ENCODE measurements at regions not wholly inside any gene's neighbourhood (a gene's known extent, or its start where the extent isn't known, plus 50 kb on each side); places are given as distances from the start of the nearest gene placed in this dataset.

DNA sequence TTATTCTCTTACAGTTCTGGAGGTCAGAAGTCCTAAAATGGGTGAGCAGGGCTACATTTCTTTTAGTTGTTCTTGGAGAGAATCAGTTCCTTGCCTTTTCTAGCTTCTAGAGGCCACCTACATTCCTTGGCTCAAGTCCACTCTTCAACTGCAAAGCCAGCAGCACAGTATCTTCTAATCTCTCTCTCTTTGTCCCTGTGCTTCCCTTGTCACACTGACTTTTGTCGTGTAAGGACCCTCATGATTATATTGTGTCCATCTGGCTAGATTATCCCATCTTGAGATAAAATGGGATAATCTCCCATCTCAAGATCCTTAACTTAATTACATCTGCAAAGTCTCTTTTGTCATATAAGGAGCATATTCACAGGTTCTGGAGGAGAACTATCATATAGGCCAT, 359.0 kb downstream of the ADRA2A start:
- no peak for DNase-seq (ENCODE audit: low read depth in 3 of 3, low spot score in 1 of 3)

GRCh38 chr10:111439034-111439842, 362.4 kb downstream of the ADRA2A start:
- DNase-seq (ENCODE audit: low read depth in 3 of 3, low spot score in 1 of 3) = no peak

- no peak for DNase-seq (ENCODE audit: low read depth in 3 of 3, low spot score in 1 of 3)
Observed at GRCh38 chr10:111440501-111440900, 363.7 kb downstream of the ADRA2A start.

- no peak for DNase-seq (ENCODE audit: low read depth in 3 of 3, low spot score in 1 of 3)
Observed at GRCh38 chr10:111445667-111446066, 368.8 kb downstream of the ADRA2A start.

- no peak for DNase-seq (ENCODE audit: low read depth in 3 of 3, low spot score in 1 of 3)
Observed at GRCh38 chr10:111446966-111447365, 370.1 kb downstream of the ADRA2A start.

DNA sequence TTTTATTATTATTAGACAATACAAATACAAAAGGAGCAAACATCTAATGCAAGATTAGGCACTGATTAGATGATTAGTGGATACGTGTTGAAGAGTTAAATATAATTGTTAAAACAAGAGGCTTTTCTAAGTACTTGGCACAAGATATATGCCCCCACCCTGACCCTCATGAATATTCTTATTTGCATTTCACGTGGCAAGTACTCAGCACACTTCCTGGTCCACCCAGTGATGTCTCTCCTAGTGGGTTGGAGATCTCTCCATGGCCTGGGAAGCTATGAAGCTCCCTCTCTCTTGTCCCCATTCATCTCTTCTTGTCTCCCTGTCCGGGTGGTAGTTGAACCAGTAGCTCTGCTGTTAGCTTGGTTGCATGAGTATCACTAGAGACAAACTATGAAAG, 375.3 kb downstream of the ADRA2A start:
- DNase-seq (ENCODE audit: low read depth in 3 of 3, low spot score in 1 of 3) = no peak

DNA sequence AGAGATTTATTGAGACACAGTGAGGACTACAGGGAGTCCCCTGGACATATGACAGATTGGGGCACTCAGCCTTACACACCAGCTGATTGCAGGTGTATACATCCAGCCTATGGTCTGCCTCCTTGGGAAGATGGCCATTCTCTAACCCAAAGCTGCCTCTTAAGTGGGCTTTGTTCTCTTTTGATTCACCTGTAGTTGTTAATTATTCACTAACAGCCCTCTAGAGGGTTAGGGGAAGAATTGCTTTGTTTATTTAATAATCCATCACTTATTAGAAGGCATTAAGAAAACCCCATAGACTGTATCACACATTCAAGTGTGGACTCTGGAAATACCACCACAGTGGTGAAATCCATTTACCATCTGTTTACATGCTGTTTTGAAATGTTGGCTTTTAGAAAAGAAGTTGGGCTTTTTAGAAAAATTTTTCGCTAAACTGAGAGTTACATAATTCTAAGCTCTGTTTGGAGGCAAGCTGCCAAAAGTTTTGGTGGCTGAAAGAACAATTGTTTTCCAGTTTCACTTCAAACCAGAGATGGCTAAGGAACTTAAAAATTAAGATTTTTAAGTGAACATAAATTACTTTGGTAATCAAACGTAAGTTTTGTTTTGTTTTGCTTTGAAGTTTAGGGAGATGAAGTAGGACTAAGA, 379.1 kb downstream of the ADRA2A start:
- DNase-seq (ENCODE audit: low read depth in 3 of 3, low spot score in 1 of 3) = no peak

- no peak for DNase-seq (ENCODE audit: low read depth in 3 of 3, low spot score in 1 of 3)
Observed at GRCh38 chr10:111458256-111458655, 381.4 kb downstream of the ADRA2A start.

- DNase-seq (ENCODE audit: low read depth in 3 of 3, low spot score in 1 of 3) = no peak
Observed at GRCh38 chr10:111459967-111460366, 383.1 kb downstream of the ADRA2A start.

DNA sequence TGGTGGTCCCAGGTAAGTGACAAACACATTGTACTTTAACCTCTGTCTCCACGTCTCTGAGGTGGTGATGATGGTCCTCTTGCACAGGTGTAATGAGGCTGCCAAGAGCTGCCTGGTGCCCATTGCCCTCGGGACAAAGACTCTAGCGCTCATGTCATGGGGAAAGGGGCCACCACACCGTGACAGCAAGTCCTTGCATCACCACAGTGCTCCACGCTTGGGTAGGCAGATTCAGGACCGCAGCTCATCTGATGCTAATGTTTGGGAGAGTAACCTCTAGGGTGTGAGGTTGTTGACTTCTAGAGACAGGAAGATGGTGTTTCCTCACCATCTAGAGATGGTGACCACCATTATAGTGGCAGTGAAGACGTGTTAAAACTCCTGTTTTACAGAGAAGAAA, 395.6 kb downstream of the ADRA2A start:
- no peak for DNase-seq (ENCODE audit: low read depth in 3 of 3, low spot score in 1 of 3)

DNA sequence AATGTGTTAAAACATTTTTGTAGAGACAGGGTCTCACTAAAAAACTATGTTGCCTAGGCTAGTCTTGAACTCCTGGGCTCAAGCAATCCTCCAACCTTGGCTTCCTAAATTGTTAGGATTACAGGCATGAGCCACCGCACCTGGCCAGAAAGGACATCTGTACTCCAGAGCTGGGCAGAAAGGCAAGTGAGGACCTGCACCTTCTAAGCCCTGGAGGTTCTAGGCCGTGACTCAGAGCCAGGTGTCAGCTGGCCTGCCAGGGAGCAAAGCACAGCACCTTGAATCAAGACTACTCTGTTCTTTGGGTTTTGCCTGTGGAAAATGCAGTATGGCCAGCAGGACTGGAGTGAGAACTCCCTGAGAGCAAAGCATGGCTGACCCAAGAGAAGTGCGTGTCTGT, 396.5 kb downstream of the ADRA2A start:
- no peak for DNase-seq (ENCODE audit: low read depth in 3 of 3, low spot score in 1 of 3)

GRCh38 chr10:111474786-111475185, 398.0 kb downstream of the ADRA2A start:
- DNase-seq (ENCODE audit: low read depth in 3 of 3, low spot score in 1 of 3) = no peak

GRCh38 chr10:111475720-111476119, 398.9 kb downstream of the ADRA2A start:
- DNase-seq (ENCODE audit: low read depth in 3 of 3, low spot score in 1 of 3) = no peak

DNA sequence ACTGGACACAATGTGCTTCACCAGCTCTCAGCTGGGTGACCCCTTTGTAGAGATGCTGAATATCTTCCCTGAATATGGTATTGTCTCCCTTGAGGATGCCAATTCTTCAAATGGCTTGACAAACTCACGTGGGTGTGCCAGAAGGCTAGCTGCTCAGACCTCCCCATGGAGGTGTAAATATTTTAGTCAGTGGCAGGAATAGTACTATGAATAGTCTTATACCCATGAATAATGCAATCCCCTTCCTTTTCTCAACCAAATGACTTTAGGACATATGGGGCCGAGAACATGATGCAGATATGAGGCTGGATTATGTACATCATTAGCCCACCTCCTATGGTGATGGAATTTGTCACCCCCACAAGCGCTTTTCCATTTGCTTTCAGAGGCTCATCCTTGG, 401.8 kb downstream of the ADRA2A start:
- DNase-seq (ENCODE audit: low read depth in 3 of 3, low spot score in 1 of 3) = no peak

- no peak for DNase-seq (ENCODE audit: low read depth in 3 of 3, low spot score in 1 of 3)
Observed at GRCh38 chr10:111479966-111480365, 403.1 kb downstream of the ADRA2A start.

GRCh38 chr10:111481261-111481826, 404.5 kb downstream of the ADRA2A start:
- DNase-seq (ENCODE audit: low read depth in 3 of 3, low spot score in 1 of 3) = no peak

DNA sequence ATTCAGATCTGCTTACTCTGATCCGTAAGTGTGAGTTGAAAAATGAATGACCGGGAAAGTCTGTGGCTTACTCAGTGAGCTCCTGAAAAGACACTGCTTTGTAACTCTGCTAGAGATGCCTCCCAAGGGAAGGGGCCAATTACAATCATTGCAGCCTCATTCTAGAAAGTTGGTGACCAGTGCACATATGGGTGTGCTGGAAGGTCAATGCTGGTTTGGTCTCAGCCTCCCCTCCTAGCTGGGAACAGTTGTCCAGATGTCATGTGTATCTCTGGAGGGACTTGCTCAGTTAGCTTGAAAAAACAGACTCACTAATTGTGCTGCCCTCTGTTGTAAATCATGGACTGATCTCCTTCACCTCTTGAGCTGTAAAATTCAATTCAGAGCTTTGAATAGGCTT, 405.0 kb downstream of the ADRA2A start:
- no peak for DNase-seq (ENCODE audit: low read depth in 3 of 3, low spot score in 1 of 3)

- DNase-seq (ENCODE audit: low read depth in 3 of 3, low spot score in 1 of 3) = no peak
Observed at GRCh38 chr10:111482621-111483216, 405.9 kb downstream of the ADRA2A start.

- DNase-seq (ENCODE audit: low read depth in 3 of 3, low spot score in 1 of 3) = no peak
Observed at GRCh38 chr10:111485767-111486166, 408.9 kb downstream of the ADRA2A start.

DNA sequence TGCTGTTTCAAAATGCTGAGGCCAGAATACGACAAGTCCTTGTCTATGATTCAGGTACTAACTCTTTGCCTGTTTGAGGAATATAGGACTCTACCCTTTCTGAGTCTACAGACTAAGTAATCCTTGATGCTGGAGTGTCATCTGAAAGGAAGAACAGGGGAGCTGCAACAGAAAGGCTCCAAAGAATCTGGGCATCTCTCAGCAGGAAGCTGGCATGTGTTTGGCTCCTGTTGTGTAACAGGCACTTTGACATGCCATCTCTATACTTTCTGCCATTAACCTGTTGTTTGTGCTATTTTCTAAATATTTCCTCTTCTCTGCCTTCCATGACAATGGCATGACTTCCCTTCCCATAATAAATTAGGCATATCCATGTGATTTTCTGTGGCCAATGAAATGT, 409.5 kb downstream of the ADRA2A start:
- DNase-seq (ENCODE audit: low read depth in 3 of 3, low spot score in 1 of 3) = no peak

- no peak for DNase-seq (ENCODE audit: low read depth in 3 of 3, low spot score in 1 of 3)
Observed at GRCh38 chr10:111488668-111489067, 411.8 kb downstream of the ADRA2A start.

- no peak for DNase-seq (ENCODE audit: low read depth in 3 of 3, low spot score in 1 of 3)
Observed at GRCh38 chr10:111491154-111491553, 414.3 kb downstream of the ADRA2A start.

All from stimulated activated CD4-positive, alpha-beta T cell treated with anti-CD3 and anti-CD28 coated beads, TNF-alpha, amount 100 ng/mL, for 1 hour (primary cell).